LNCAP (cell line): ENCODE measurements at regions not wholly inside any gene's neighbourhood (a gene's known extent, or its start where the extent isn't known, plus 50 kb on each side); places are given as distances from the start of the nearest gene placed in this dataset.

Experiments used
- TF ChIP-seq, protein P1 (sequence below): fragments of 450-650 bp; IDR thresholded peaks from 2 replicates; pipeline ENCODE4 v1.5.1; 2017; ENCODE audit warnings: mild to moderate bottlenecking

DNA sequence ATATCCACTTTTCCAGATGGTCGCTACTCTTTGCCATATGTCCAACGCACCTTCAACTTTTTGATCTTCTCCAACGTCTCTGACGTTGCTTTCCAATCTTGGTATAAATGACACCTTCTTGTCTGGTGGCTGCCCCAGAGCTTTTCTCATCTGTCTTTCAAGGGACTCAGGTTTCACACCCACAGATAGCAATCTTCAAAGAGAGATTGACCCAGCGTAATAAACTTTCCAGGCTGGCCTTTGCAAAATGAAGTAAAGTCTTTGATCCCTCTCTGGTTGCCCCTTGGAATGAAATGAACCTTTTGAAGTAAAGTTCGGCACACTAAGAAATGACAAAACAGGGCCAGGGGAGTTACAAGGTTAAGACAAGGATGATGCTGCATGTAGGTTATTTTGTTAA is 138.4 kb upstream of the BDNF start:
- TF ChIP-seq, protein P1, sequence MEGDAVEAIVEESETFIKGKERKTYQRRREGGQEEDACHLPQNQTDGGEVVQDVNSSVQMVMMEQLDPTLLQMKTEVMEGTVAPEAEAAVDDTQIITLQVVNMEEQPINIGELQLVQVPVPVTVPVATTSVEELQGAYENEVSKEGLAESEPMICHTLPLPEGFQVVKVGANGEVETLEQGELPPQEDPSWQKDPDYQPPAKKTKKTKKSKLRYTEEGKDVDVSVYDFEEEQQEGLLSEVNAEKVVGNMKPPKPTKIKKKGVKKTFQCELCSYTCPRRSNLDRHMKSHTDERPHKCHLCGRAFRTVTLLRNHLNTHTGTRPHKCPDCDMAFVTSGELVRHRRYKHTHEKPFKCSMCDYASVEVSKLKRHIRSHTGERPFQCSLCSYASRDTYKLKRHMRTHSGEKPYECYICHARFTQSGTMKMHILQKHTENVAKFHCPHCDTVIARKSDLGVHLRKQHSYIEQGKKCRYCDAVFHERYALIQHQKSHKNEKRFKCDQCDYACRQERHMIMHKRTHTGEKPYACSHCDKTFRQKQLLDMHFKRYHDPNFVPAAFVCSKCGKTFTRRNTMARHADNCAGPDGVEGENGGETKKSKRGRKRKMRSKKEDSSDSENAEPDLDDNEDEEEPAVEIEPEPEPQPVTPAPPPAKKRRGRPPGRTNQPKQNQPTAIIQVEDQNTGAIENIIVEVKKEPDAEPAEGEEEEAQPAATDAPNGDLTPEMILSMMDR: no peak

DNA sequence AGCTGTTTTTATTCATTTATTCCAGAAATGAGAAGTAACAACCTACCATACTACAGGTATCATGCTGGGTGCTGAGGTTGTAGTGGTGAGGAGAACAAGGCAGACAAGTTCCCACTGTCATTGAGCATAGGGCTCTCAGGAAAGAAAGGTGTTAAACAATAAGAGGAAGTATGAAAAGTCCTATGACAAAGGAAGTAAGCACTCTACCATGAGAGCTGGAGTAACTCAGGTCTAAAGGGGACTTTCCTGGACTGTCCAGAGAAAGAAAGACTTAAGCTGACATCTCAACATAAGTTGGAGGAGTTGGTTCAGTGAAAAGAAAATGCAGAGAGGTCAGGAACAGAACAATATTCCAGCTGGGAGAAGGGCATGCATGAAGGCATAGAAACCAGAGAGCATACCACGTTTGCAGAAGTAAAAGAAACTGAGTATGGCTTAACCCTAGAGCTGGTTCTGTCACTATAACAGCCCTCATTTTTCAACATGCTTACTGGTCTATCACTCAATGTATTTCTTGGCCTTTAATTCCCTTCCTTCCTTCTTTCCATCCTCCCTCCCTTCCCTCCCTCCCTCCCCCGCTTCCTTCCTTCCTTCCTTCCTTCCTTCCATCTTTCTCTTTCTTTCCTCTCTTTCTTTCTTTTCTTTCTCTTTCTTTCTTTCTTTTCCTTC is 137.8 kb upstream of the BDNF start:
- TF ChIP-seq, protein P1: no peak

DNA sequence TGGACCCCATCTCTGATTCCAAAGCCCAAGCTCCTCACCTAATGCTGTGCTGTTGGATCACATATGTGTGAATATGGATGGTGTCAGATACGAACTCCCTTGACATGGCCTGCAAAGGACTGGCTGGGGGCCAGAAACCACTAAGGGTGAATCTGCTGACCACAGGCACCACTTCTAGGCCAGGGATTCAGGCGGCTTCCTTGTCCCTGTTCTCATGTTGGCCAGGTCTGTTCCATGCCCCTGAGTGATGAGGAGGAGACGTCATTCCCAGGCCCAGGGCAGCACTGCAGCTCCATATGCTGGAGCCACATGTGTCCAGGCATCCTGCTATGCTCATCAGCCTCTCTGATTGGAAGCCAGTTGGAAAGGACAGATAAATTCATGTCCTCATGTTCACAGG is 130.0 kb upstream of the BDNF start:
- TF ChIP-seq, protein P1: no peak

DNA sequence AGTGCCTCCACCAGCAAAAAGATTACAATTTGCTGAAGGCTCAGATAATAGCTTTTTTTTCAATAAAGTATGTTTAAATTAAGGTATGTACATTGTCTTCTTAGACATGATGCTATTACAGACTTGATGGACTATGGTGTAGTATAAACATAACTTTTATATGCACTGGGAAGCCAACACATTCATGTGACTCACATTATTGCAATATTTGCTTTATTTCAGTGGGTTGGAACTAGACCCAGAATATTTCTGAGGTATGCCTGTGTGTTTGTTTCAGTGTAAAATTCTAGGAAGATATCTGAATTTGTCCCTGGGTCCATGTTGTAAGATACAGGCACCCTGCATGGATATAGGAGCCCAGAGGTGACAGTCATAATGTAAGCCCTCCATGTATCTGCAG is 120.0 kb upstream of the BDNF start:
- TF ChIP-seq, protein P1: no peak

GRCh38 chr11:27816197-27816596 is 115.9 kb upstream of the BDNF start:
- TF ChIP-seq, protein P1: no peak

GRCh38 chr11:27812341-27812740 is 112.1 kb upstream of the BDNF start:
- TF ChIP-seq, protein P1: no peak

- TF ChIP-seq, protein P1: no peak
These were observed 107.3 kb upstream of the BDNF start for GRCh38 chr11:27807596-27807995.

GRCh38 chr11:27806122-27806521 is 105.9 kb upstream of the BDNF start:
- TF ChIP-seq, protein P1: no peak
